ENCODE measurements at regions not wholly inside any gene's neighbourhood (a gene's known extent, or its start where the extent isn't known, plus 50 kb on each side); places are given as distances from the start of the nearest gene placed in this dataset.

GRCh38 chr13:44174769-44175425 lies 198.7 kb upstream of the SERP2 start:
- ATAC-seq = no peak
- H3K36me3 Mint-ChIP-seq = no peaks in the 10 kb centered on the region

GRCh38 chr13:44176173-44176572 lies 197.5 kb upstream of the SERP2 start:
- no peaks in the 10 kb centered on the region for H3K36me3 Mint-ChIP-seq
- H3K9me3 Mint-ChIP-seq = no peaks in the 10 kb centered on the region
- DNase-seq (ENCODE audit: low spot score in 2 of 2) (no peak), ATAC-seq (no peak)
- no peak overlapping the region for H3K27ac Mint-ChIP-seq

More at GRCh38 chr13:44174769-44175425, 198.7 kb upstream of the SERP2 start:
- H3K9me3 Mint-ChIP-seq = no peaks in the 10 kb centered on the region
- no peak for DNase-seq (ENCODE audit: low spot score in 2 of 2)
- peak overlapping the region; percentile 74 to 81 for H3K27ac Mint-ChIP-seq

- no peak for DNase-seq (ENCODE audit: low spot score in 2 of 2)
- Mint-ChIP-seq H3K9me3 (no peaks in the 10 kb centered on the region), H3K36me3 (no peaks in the 10 kb centered on the region), H3K27ac (no peak overlapping the region)
- no peak for ATAC-seq
Measured at GRCh38 chr13:44180876-44181536, 192.6 kb upstream of the SERP2 start.

- Mint-ChIP-seq H3K27ac (no peak overlapping the region), H3K36me3 (no peaks in the 10 kb centered on the region), H3K9me3 (peaks cover 0 to 1% of the 10 kb centered on the region in 2 donors)
- no peak for ATAC-seq
- DNase-seq (ENCODE audit: low spot score in 2 of 2) = no peak
Measured at GRCh38 chr13:44181931-44182330, 191.7 kb upstream of the SERP2 start.

- Mint-ChIP-seq H3K36me3 (no peaks in the 10 kb centered on the region), H3K27ac (no peak overlapping the region), H3K9me3 (peaks cover 0 to 9% of the 10 kb centered on the region in 2 donors)
- DNase-seq (ENCODE audit: low spot score in 2 of 2) (no peak), ATAC-seq (no peak)
Measured at GRCh38 chr13:44184740-44185139, 188.9 kb upstream of the SERP2 start.

DNA sequence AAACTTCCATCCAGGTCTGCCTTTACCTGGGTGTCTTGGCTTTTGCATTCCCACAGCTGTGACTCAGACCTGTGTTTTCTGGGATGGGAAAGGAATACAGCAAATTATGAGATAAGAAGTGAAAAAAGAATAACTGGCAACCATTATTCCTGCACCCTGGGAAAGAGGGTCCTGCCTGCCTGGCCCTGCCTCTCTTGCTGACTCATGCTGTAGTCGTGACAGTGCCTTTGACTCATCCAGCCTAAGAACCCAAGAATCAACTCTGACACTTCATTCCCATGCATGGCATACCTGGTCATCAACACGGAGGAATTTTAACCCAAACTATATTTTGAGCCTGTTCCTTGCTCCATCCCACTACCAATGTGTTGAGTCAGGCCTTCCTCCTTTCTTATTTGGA lies 185.4 kb upstream of the SERP2 start:
- Mint-ChIP-seq H3K9me3 (peaks cover 0 to 14% of the 10 kb centered on the region in 2 donors), H3K36me3 (peaks cover 0 to 6% of the 10 kb centered on the region in 2 donors), H3K27ac (no peak overlapping the region)
- ATAC-seq (no peak), DNase-seq (ENCODE audit: low spot score in 2 of 2) (no peak)

GRCh38 chr13:44189085-44189484 lies 184.5 kb upstream of the SERP2 start:
- H3K36me3 Mint-ChIP-seq = peaks cover 0 to 6% of the 10 kb centered on the region in 2 donors
- DNase-seq (ENCODE audit: low spot score in 2 of 2) = no peak
- H3K27ac Mint-ChIP-seq = no peak overlapping the region
- ATAC-seq = no peak
- H3K9me3 Mint-ChIP-seq = peaks cover 0 to 14% of the 10 kb centered on the region in 2 donors

DNA sequence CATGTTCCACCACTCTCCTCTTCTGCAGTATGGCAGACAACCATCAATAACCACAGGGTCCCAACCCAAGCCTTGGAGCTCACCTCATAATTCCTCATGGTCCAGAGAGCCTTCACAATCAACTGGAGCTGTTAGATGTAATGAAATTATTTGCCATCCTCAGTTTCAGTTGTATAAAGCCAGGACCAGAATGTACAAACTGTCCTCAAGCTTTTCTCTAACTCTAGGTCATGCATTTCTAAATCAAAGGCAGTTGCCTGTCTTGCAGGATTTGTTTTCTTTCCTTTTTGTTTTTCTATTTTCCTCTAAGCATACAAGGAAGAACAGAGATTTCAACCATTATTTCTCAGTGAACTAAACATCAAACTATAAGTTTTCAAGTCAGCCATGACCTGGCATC lies 182.5 kb upstream of the SERP2 start:
- DNase-seq (ENCODE audit: low spot score in 2 of 2) (no peak), ATAC-seq (no peak)
- Mint-ChIP-seq H3K9me3 (peaks cover 0 to 14% of the 10 kb centered on the region in 2 donors), H3K27ac (no peak overlapping the region), H3K36me3 (peaks cover 0 to 6% of the 10 kb centered on the region in 2 donors)

- H3K27ac Mint-ChIP-seq = peak overlapping the region in 1 of 2 donors; percentile 53
- DNase-seq (ENCODE audit: low spot score in 2 of 2) = peak in 1 of 2 donors; percentile 18
Measured at GRCh38 chr13:44191504-44192171, 182.0 kb upstream of the SERP2 start.

GRCh38 chr13:44193731-44194130 lies 179.9 kb upstream of the SERP2 start:
- Mint-ChIP-seq H3K27ac (no peak overlapping the region), H3K9me3 (peaks cover 0 to 5% of the 10 kb centered on the region in 2 donors), H3K36me3 (peaks cover 0 to 6% of the 10 kb centered on the region in 2 donors)
- DNase-seq (ENCODE audit: low spot score in 2 of 2) (no peak), ATAC-seq (no peak)

More at GRCh38 chr13:44191504-44192171, 182.0 kb upstream of the SERP2 start:
- Mint-ChIP-seq H3K36me3 (peaks cover 0 to 6% of the 10 kb centered on the region in 2 donors), H3K9me3 (peaks cover 0 to 14% of the 10 kb centered on the region in 2 donors)
- ATAC-seq = peak; percentile 36 to 63

- no peak for DNase-seq (ENCODE audit: low spot score in 2 of 2)
- Mint-ChIP-seq H3K9me3 (peaks cover 0 to 5% of the 10 kb centered on the region in 2 donors), H3K27ac (no peak overlapping the region), H3K36me3 (peaks cover 0 to 6% of the 10 kb centered on the region in 2 donors)
- ATAC-seq = no peak
Measured at GRCh38 chr13:44195245-44195644, 178.4 kb upstream of the SERP2 start.

DNA sequence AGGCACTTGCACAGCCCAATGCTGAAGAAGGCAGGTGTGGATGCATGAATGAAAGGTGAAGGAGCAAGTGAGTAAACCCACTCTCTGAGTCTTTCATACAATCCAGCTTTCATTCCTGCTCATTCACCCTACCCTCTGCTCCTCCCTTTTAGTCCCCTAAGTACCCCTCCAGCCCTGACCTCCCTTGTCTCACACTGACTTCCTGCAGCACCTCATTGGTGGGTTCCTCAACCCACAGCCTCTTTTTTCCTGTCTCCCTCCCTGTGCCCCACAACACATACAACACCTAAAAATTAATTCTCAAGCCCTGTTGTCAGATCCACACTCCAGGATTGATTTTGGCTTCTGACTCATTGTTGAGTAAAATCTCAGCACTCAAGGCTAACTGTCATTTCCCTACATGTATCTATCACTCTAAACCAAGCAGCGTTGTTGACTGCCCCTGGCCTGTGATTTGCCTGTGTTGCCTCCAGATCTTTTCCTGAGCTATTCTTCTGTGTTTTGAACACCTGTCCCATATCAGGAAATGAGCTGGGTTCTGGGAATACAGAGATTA lies 177.3 kb upstream of the SERP2 start:
- Mint-ChIP-seq H3K36me3 (peaks cover 0 to 6% of the 10 kb centered on the region in 2 donors), H3K27ac (peak overlapping the region in 1 of 2 donors; percentile 26), H3K9me3 (peaks cover 0 to 5% of the 10 kb centered on the region in 2 donors)
- ATAC-seq (peak; percentile 21 to 65), DNase-seq (ENCODE audit: low spot score in 2 of 2) (peak in 1 of 2 donors; percentile 27)

DNA sequence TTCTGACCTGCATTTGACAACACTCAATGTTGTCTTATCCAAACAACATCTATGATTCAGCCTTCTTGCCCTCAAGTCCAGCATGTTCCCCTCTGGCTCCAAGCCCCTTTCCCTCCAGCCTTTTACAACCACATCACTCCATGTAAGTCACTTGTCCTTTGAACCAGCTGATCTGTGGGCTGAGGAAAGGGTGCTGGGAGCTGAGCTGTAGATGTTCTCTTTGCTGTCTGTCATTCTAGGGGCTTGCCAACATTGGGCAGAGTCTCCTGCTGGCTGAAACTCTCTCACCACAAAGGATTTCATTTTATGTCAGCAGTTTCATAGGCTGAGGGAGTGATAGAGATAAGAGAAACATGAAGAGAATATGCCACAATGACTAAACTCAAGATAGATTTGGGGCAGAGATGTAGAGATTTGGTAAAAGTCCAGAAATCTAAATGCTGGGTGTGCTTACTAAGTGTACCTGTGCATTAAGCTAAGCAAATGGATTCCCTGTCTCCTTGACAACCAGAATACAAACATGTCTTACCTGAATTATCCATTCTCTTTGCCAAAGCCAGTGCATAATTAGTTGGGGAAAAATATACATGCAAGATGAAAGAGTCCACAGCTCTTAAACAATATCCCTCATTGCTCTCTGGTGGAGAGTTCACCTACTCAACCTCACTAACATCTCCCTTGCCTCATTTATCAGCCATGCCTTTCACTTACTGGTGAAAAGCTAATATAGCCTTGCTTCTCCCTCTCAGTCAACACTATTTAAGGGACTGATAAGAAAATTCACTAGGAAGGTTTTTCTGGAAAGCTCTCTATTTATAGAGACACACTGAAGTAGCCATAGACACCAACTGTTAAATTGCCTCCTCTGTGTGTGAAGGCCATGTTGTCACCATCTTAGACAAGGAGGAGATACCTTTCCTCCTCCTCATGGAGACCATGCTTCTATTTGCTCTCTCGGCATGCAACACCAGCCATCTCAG lies 175.5 kb upstream of the SERP2 start:
- no peaks in the 10 kb centered on the region for H3K36me3 Mint-ChIP-seq
- H3K27ac Mint-ChIP-seq = peak overlapping the region; percentile 36 to 44
- no peaks in the 10 kb centered on the region for H3K9me3 Mint-ChIP-seq
- ATAC-seq = peak; percentile 82 to 92
- peak; percentile 54 to 68 for DNase-seq (ENCODE audit: low spot score in 2 of 2)

DNA sequence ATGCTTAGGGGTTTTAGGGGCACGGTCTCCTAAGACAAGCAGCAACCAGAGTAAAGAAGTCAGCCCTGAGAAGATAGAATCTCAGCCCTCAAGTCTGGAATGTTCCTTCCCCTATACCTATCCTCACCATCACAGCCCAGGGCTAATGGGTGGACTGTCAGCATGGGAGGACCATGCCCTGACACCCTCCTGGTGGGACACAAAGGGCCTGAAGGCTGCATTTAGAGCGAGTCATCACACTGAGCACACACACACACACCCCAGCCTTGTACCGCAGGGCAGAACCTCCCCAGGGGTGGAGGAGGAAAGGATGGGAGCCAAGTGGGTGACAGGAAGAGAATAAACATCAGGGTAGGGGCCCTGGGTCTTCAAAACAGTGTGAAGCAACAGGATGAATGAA lies 174.8 kb upstream of the SERP2 start:
- H3K9me3 Mint-ChIP-seq = no peaks in the 10 kb centered on the region
- peak overlapping the region in 1 of 2 donors; percentile 36 for H3K27ac Mint-ChIP-seq
- no peak for ATAC-seq
- DNase-seq (ENCODE audit: low spot score in 2 of 2) = no peak
- H3K36me3 Mint-ChIP-seq = no peaks in the 10 kb centered on the region

- DNase-seq (ENCODE audit: low spot score in 2 of 2) (no peak), ATAC-seq (no peak)
Measured at GRCh38 chr13:44199627-44200207, 173.9 kb upstream of the SERP2 start.

DNA sequence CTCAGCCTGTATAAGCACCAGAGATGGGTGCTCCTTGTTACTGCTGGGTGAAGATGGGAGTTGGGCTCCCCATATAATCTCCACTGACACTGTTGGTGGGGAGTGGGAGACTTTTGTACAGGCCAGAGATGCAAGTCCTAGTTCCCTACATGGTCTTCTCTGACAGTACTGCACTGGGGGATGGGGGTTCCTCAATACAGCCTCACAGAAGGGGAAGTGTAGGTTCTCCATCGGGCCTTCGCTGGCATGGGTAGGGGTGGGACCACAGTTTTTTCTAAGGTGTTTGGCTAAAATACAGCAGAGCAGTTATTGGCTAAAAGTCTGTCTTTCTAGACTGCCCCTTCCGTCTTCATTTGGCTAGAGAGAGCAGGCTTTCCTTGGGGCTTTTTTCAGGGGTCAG lies 167.2 kb upstream of the SERP2 start:
- no peak for DNase-seq (ENCODE audit: low spot score in 2 of 2)
- H3K27ac Mint-ChIP-seq = no peak overlapping the region

More at GRCh38 chr13:44199627-44200207, 173.9 kb upstream of the SERP2 start:
- no peaks in the 10 kb centered on the region for H3K9me3 Mint-ChIP-seq
- no peaks in the 10 kb centered on the region for H3K36me3 Mint-ChIP-seq
- no peak overlapping the region for H3K27ac Mint-ChIP-seq

More for the DNA sequence above, 167.2 kb upstream of the SERP2 start:
- no peak for ATAC-seq
- peaks cover 0 to 6% of the 10 kb centered on the region in 2 donors for H3K36me3 Mint-ChIP-seq
- H3K9me3 Mint-ChIP-seq = peaks cover 5 to 14% of the 10 kb centered on the region in 2 donors
